ENCODE measurements at regions not wholly inside any gene's neighbourhood (a gene's known extent, or its start where the extent isn't known, plus 50 kb on each side); places are given as distances from the start of the nearest gene placed in this dataset.

DNA sequence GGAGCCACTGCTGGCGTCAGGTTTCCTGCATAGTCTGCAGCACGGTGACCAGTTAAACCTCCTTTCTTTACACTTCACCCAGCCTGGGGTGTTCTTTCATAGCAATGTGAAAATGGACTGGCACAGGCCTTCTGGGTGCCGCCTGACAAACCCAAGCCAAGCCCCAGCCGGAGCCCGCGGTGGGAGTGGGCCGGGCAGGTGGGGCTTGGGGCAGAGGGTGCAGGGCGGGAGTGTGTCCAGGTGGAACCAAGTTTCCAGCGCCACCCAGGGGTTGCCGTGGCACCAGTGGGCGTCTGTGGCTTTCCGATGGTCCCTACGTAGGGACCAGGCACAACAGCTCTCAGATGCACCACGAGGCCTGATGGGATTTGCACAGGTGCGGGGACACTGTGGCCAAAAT, 75.8 kb downstream of the RTP5 start:
- Histone ChIP-seq H4K91ac (replicated peaks; ENCODE audit: insufficient read length, low read length) (no peak overlapping the region), H2AFZ (ENCODE audit: low read length) (no peak overlapping the region), H3K18ac (ENCODE audit: extremely low read depth, low read length) (no peak overlapping the region), H3K4ac (replicated peaks; ENCODE audit: insufficient read length, low read depth, low read length) (no peak overlapping the region), H3K56ac (replicated peaks; ENCODE audit: insufficient read length, low read depth, low read length) (no peak overlapping the region), H3K27me3 (replicated peaks in 1 of 4; ENCODE audit: control insufficient read depth in 3 of 4, extremely low read depth in 1 of 4, insufficient read depth in 3 of 4, low read length in 3 of 4) (peaks cover 0 to 19% (median 8%) of the 10 kb centered on the region in 4 experiments; a peak in 5 of 7 replicates), H3K4me2 (ENCODE audit: insufficient read depth in 1 of 2, low read depth in 2 of 2, low read length in 2 of 2) (peak overlapping the region in 1 of 2 experiments; percentile 9; a peak in 1 of 4 replicates), H3K27ac (ENCODE audit: low read depth, low read length) (no peak overlapping the region), H3K79me2 (ENCODE audit: control insufficient read depth in 1 of 2, insufficient read depth in 2 of 2, low read length in 2 of 2) (no peaks in the 10 kb centered on the region; a peak in 1 of 4 replicates), H3K4me3 (ENCODE audit: extremely low read depth in 1 of 4, insufficient read depth in 2 of 4, low read depth in 3 of 4, low read length in 4 of 4) (no peak overlapping the region), H3K4me1 (replicated peaks in 1 of 4; ENCODE audit: control insufficient read depth in 3 of 4, insufficient read depth in 4 of 4, low read length in 3 of 4) (peaks cover 0 to 18% (median 8%) of the 10 kb centered on the region in 4 experiments; a peak in 4 of 7 replicates), H3K23me2 (ENCODE audit: low read depth, low read length) (peaks cover 10% of the 10 kb centered on the region; the same call in 1 of the 2 replicates), H3K36me3 (ENCODE audit: control insufficient read depth in 2 of 4, insufficient read depth in 4 of 4, low read length in 3 of 4) (no peaks in the 10 kb centered on the region), H4K8ac (ENCODE audit: extremely low read depth, insufficient read depth, low read length) (no peak overlapping the region; the same call in 1 of the 2 replicates), H2BK15ac (ENCODE audit: low read length) (no peak overlapping the region), H3K9ac (replicated peaks in 1 of 4; ENCODE audit: extremely low read depth in 1 of 4, low read depth in 3 of 4, low read length in 3 of 4) (no peak overlapping the region), H4K20me1 (replicated peaks in 1 of 2; ENCODE audit: control insufficient read depth in 1 of 2, insufficient read depth in 2 of 2, low read length in 2 of 2) (peaks cover 2 to 24% of the 10 kb centered on the region in 2 experiments), H4K5ac (ENCODE audit: insufficient read length, low read depth, low read length) (no peak overlapping the region), H3K9me3 (ENCODE audit: insufficient read depth in 2 of 2, low read depth in 1 of 2, low read length in 1 of 2) (peaks cover 0 to 5% of the 10 kb centered on the region in 2 experiments; a peak in 2 of 4 replicates), H2BK20ac (ENCODE audit: low read length) (no peak overlapping the region), H2AK5ac (ENCODE audit: low read depth, low read length) (no peak overlapping the region; the same call in 1 of the 2 replicates), H2BK12ac (ENCODE audit: low read depth, low read length) (no peak overlapping the region), H3K23ac (ENCODE audit: insufficient read length) (no peak overlapping the region), H2BK120ac (replicated peaks; ENCODE audit: low read depth, low read length) (no peak overlapping the region), H3K14ac (ENCODE audit: insufficient read length) (no peak overlapping the region), H2BK5ac (ENCODE audit: low read depth, low read length) (no peak overlapping the region), H3K79me1 (ENCODE audit: low read depth, low read length) (no peaks in the 10 kb centered on the region)
- CTCF ChIA-PET (ENCODE audit: partially characterized antibody), result interaction anchor here (1.1 kb wide), 1 partner anchor 48 kb away, joined by 3 read pairs; no protein-coding TSS in a partner anchor
- 95% methylated on average over 13 of the region's 15 CpGs; no CpG with 5 or more reads in 1 of the 2 experiments for WGBS, 2 experiments (ENCODE audit: extremely low coverage in 1 of 2, insufficient coverage in 1 of 2, insufficient read length in 1 of 2, insufficient replicate concordance in 2 of 2, low coverage in 1 of 2, low lambda C conversion rate in 2 of 2, missing lambda C conversion rate in 1 of 2)
- FAIRE-seq, result no peak
- no peak for DNase-seq (ENCODE audit: low read depth in 1 of 2, low spot score in 2 of 2)
- POLR2A ChIA-PET (ENCODE audit: partially characterized antibody), result no interaction called here
- TF ChIP-seq TAF7 (optimal IDR thresholded peaks at IDR 0.05; ENCODE audit: borderline replicate concordance, low read depth, low read length) (no peak), RAD21 (IDR thresholded peaks at IDR 0.05 in 1 of 2, conservative IDR thresholded peaks at IDR 0.05 in 1 of 2; ENCODE audit: low read depth in 2 of 2, low read length in 2 of 2) (no peak), RFX5 (IDR thresholded peaks at IDR 0.05; ENCODE audit: borderline replicate concordance, low read depth, low read length) (no peak), CBX8 (IDR thresholded peaks at IDR 0.05; ENCODE audit: borderline replicate concordance, low read depth, low read length) (no peak), TBP (IDR thresholded peaks at IDR 0.05; ENCODE audit: low read depth, low read length) (no peak), ASH2L (IDR thresholded peaks at IDR 0.05; ENCODE audit: low read length) (no peak), HDAC6 (IDR thresholded peaks at IDR 0.05; ENCODE audit: low read depth, low read length) (no peak), CBX5 (IDR thresholded peaks at IDR 0.05; ENCODE audit: low read depth, low read length) (no peak), BACH1 (IDR thresholded peaks at IDR 0.05; ENCODE audit: low read length) (no peak), RBBP5 (IDR thresholded peaks at IDR 0.05; ENCODE audit: borderline replicate concordance, low read depth, low read length) (no peak), CREB1 (IDR thresholded peaks at IDR 0.05) (no peak), EGR1 (IDR thresholded peaks at IDR 0.05; ENCODE audit: borderline replicate concordance, low read depth, low read length) (no peak), TEAD4 (IDR thresholded peaks at IDR 0.05; ENCODE audit: low read depth, low read length) (no peak), SIN3A (conservative IDR thresholded peaks at IDR 0.05 in 1 of 2, IDR thresholded peaks at IDR 0.05 in 1 of 2; ENCODE audit: low read depth in 1 of 2, low read length in 2 of 2) (no peak), SP1 (IDR thresholded peaks at IDR 0.05; ENCODE audit: low read depth, low read length) (no peak)

All from H1 (cell line).